ENCODE measurements at regions not wholly inside any gene's neighbourhood (a gene's known extent, or its start where the extent isn't known, plus 50 kb on each side); places are given as distances from the start of the nearest gene placed in this dataset.
"Not testable (repeated sequence)": the region's sequence is repeated elsewhere in the genome, so short reads cannot be mapped to it uniquely, and the experiment has no call there.

GRCh38 chr13:50228527-50228926, 213.3 kb downstream of the KCNRG start:
- Histone ChIP-seq H3K4me3 (no peak overlapping the region), H3K9me3 (no peaks in the 10 kb centered on the region), H3K36me3 (replicated peaks in 1 of 2; ENCODE audit: insufficient read depth in 1 of 2, low read depth in 2 of 2) (no peaks in the 10 kb centered on the region), H3K27me3 (no peaks in the 10 kb centered on the region), H3K4me1 (no peaks in the 10 kb centered on the region), H3K27ac (no peak overlapping the region)
- WGBS, 2 donors, result 87 to 89% methylated on average over 6 of the region's 6 CpGs
- TF ChIP-seq POLR2A (IDR thresholded peaks at IDR 0.05), result no peak
- TF ChIP-seq CTCF (IDR thresholded peaks at IDR 0.05), result no peak
- DNase-seq, result no peak
- intact Hi-C loops (cut with DNase I), result no loop called here
- no peak for ATAC-seq

GRCh38 chr13:50229960-50230661, 214.9 kb downstream of the KCNRG start:
- Histone ChIP-seq H3K27me3 (no peaks in the 10 kb centered on the region), H3K4me1 (no peaks in the 10 kb centered on the region), H3K4me3 (no peak overlapping the region), H3K36me3 (replicated peaks in 1 of 2; ENCODE audit: insufficient read depth in 1 of 2, low read depth in 2 of 2) (no peaks in the 10 kb centered on the region), H3K9me3 (no peaks in the 10 kb centered on the region), H3K27ac (no peak overlapping the region)
- ATAC-seq, result peak; percentile 52
- DNase-seq, result no peak
- intact Hi-C loops (cut with DNase I), result no loop called here
- 64 to 81% methylated on average over 2 of the region's 2 CpGs for WGBS, 2 donors
- TF ChIP-seq CTCF (IDR thresholded peaks at IDR 0.05), result no peak
- TF ChIP-seq POLR2A (IDR thresholded peaks at IDR 0.05), result no peak

GRCh38 chr13:50230662-50230978, 215.4 kb downstream of the KCNRG start:
- H3K36me3 ChIP-seq (replicated peaks in 1 of 2; ENCODE audit: insufficient read depth in 1 of 2, low read depth in 2 of 2), result no peaks in the 10 kb centered on the region
- no peaks in the 10 kb centered on the region for H3K9me3 ChIP-seq
- no peak overlapping the region for H3K27ac ChIP-seq
- no peaks in the 10 kb centered on the region for H3K27me3 ChIP-seq
- WGBS, 2 donors, result 85 to 95% methylated on average over 2 of the region's 2 CpGs
- intact Hi-C loops (cut with DNase I), result no loop called here
- DNase-seq (no peak), ATAC-seq (no peak)
- no peak for TF ChIP-seq POLR2A (IDR thresholded peaks at IDR 0.05)
- TF ChIP-seq CTCF (IDR thresholded peaks at IDR 0.05), result no peak
- H3K4me1 ChIP-seq, result no peaks in the 10 kb centered on the region
- no peak overlapping the region for H3K4me3 ChIP-seq

- H3K9me3 ChIP-seq; H3K36me3 ChIP-seq (replicated peaks in 1 of 2; ENCODE audit: insufficient read depth in 1 of 2, low read depth in 2 of 2); intact Hi-C loops (cut with DNase I); H3K4me1 ChIP-seq; H3K4me3 ChIP-seq; DNase-seq; H3K27ac ChIP-seq; ATAC-seq; H3K27me3 ChIP-seq: not testable (repeated sequence)
- 71 to 93% methylated on average over 4 to 5 of the region's 5 CpGs for WGBS, 2 donors
Observed at GRCh38 chr13:50233574-50233973, 218.3 kb downstream of the KCNRG start.

- intact Hi-C loops (cut with DNase I), result no loop called here
- 52 to 58% methylated on average over 6 of the region's 6 CpGs for WGBS, 2 donors
- ATAC-seq (no peak), DNase-seq (no peak)
- Histone ChIP-seq H3K27ac (no peak overlapping the region), H3K27me3 (no peaks in the 10 kb centered on the region), H3K4me1 (no peaks in the 10 kb centered on the region), H3K9me3 (no peaks in the 10 kb centered on the region), H3K36me3 (replicated peaks in 1 of 2; ENCODE audit: insufficient read depth in 1 of 2, low read depth in 2 of 2) (no peaks in the 10 kb centered on the region), H3K4me3 (no peak overlapping the region)
- TF ChIP-seq POLR2A (IDR thresholded peaks at IDR 0.05) (no peak), CTCF (IDR thresholded peaks at IDR 0.05) (no peak)
Observed at GRCh38 chr13:50235604-50236342, 220.5 kb downstream of the KCNRG start.

Data from body of pancreas (tissue), 4 donors.